GM10248 (cell line): ENCODE measurements at regions not wholly inside any gene's neighbourhood (a gene's known extent, or its start where the extent isn't known, plus 50 kb on each side); places are given as distances from the start of the nearest gene placed in this dataset.
"Not testable (repeated sequence)": the region's sequence is repeated elsewhere in the genome, so short reads cannot be mapped to it uniquely, and the experiment has no call there.

Source experiments
- CTCF ChIA-PET: fragments of 300-600 bp; sonication (Branson Sonifier 250); formaldehyde crosslinking; extraction: SDS; loops from one replicate; lab custom pipeline; 2021; ENCODE audit warnings: antibody characterized with exemption; lab: Yijun Ruan, JAX
- POLR2A ChIA-PET: fragments of 350-650 bp; sonication (Branson Sonifier 250); formaldehyde crosslinking; extraction: SDS; loops from one replicate; lab custom pipeline; 2020; ENCODE audit warnings: antibody characterized with exemption; lab: Yijun Ruan, JAX
- DNase-seq: peaks from one replicate; pipeline ENCODE4 v3.0.0; 2012; ENCODE audit errors: extremely low spot score
- CTCF ChIP-seq: IDR thresholded peaks from 2 replicates; pipeline ENCODE4 v1.5.1; 2012; ENCODE audit warnings: mild to moderate bottlenecking, low read depth; ENCODE audit errors: extremely low read depth, missing control alignments, control extremely low read depth

- ChIA-PET POLR2A (no interaction called here), CTCF (no interaction called here)
- no peak for TF ChIP-seq CTCF
Measured at GRCh38 chr1:14412235-14412634, 186.2 kb upstream of the KAZN start.

GRCh38 chr1:14413819-14414490 lies 184.5 kb upstream of the KAZN start:
- POLR2A ChIA-PET: no interaction called here
- CTCF ChIA-PET: no interaction called here
- no peak for DNase-seq
- no peak for TF ChIP-seq CTCF

More at GRCh38 chr1:14412235-14412634, 186.2 kb upstream of the KAZN start:
- no peak for DNase-seq

GRCh38 chr1:14415396-14415795 lies 183.1 kb upstream of the KAZN start:
- no peak for DNase-seq
- POLR2A ChIA-PET: no interaction called here
- no peak for TF ChIP-seq CTCF
- CTCF ChIA-PET: interaction anchor here (1.1 kb wide), 1 partner anchor 34 kb away, joined by 3 read pairs; no protein-coding TSS in a partner anchor

GRCh38 chr1:14419778-14420218 lies 178.7 kb upstream of the KAZN start:
- CTCF ChIA-PET, POLR2A ChIA-PET: not testable (repeated sequence)

GRCh38 chr1:14420686-14421085 lies 177.8 kb upstream of the KAZN start:
- no peak for DNase-seq
- POLR2A ChIA-PET: no interaction called here
- TF ChIP-seq CTCF: no peak
- CTCF ChIA-PET: no interaction called here

More at GRCh38 chr1:14419778-14420218, 178.7 kb upstream of the KAZN start:
- not testable (repeated sequence) for DNase-seq

- TF ChIP-seq CTCF: no peak
- ChIA-PET POLR2A (no interaction called here), CTCF (no interaction called here)
- no peak for DNase-seq
Measured at GRCh38 chr1:14421295-14421976, 177.0 kb upstream of the KAZN start.

GRCh38 chr1:14421977-14422609 lies 176.4 kb upstream of the KAZN start:
- TF ChIP-seq CTCF: no peak
- POLR2A ChIA-PET: no interaction called here
- no peak for DNase-seq
- CTCF ChIA-PET: interaction anchor here (1.0 to 1.4 kb wide), 3 partner anchors 9 to 28 kb away, joined by 3 to 5 read pairs (median 3); no protein-coding TSS in a partner anchor
